ENCODE measurements at regions not wholly inside any gene's neighbourhood (a gene's known extent, or its start where the extent isn't known, plus 50 kb on each side); places are given as distances from the start of the nearest gene placed in this dataset.

DNA sequence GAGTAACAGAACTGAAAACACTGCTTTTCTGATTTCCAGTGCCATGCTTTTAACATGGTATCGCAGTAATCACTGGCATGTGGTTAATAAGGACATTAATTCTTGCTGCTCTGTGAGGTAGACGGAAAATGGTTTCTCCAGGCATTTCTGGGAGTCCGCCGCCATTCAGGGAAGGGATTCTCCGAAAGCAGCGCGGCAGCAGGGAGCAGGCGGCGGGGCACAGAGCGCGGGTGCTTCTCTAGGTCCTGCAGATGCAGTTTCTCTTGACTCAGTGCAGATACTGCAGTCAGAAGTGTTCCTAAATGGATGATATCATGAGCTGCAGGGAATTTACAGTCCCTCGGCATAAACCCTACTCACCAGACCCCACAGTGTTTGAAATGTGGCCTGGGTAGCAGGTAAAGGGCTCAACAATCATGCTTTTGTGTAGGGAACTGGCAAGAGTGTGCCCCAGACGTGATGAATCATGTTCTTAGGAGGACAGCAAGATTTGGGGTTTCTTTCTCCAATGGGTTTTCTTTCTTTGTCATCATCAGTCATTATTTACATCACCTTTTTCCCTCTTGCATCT lies 338.6 kb upstream of the ARGLU1 start:
- no peak overlapping the region for H3K27ac ChIP-seq (ENCODE audit: low read depth in 2 of 2, low read length in 1 of 2)
- H3K9ac ChIP-seq: no peak overlapping the region
- CTCF ChIA-PET: interaction anchor here (0.6 to 2.8 kb wide), 2 partner anchors 12 to 352 kb away, joined by 3 to 12 read pairs; no protein-coding TSS in a partner anchor
- no peaks in the 10 kb centered on the region for H3F3A ChIP-seq (replicated peaks; ENCODE audit: insufficient read depth)
- H3K4me2 ChIP-seq: no peak overlapping the region
- H3K4me3 ChIP-seq (ENCODE audit: low read depth in 2 of 2, low read length in 1 of 2): no peak overlapping the region
- no peaks in the 10 kb centered on the region for H3K36me3 ChIP-seq (replicated peaks in 1 of 2; ENCODE audit: control insufficient read depth in 1 of 2, insufficient read depth in 2 of 2, low read length in 1 of 2)
- no peaks in the 10 kb centered on the region for H4K20me1 ChIP-seq (ENCODE audit: insufficient read depth)
- no peaks in the 10 kb centered on the region for H3K27me3 ChIP-seq (ENCODE audit: insufficient read depth)
- WGBS (ENCODE audit: low lambda C conversion rate): 64% methylated on average over 13 of the region's 13 CpGs
- H3K9me3 ChIP-seq: no peaks in the 10 kb centered on the region
- POLR2A ChIA-PET: no interaction called here
- DNase-seq: no peak
- TF ChIP-seq CHD2 (IDR thresholded peaks at IDR 0.05; ENCODE audit: low read length, partially characterized antibody) (no peak), ELF1 (IDR thresholded peaks at IDR 0.05) (no peak), TCF12 (IDR thresholded peaks at IDR 0.05) (no peak), TAF1 (IDR thresholded peaks at IDR 0.05; ENCODE audit: borderline replicate concordance, low read depth, low read length) (no peak), TEAD4 (IDR thresholded peaks at IDR 0.05; ENCODE audit: borderline replicate concordance, insufficient read depth) (no peak), MXI1 (IDR thresholded peaks at IDR 0.05; ENCODE audit: low read depth, low read length) (no peak), YY1 (IDR thresholded peaks at IDR 0.05; ENCODE audit: low read depth) (no peak), NRF1 (IDR thresholded peaks at IDR 0.05; ENCODE audit: low read depth, low read length) (no peak), EZH2phosphoT487 (IDR thresholded peaks at IDR 0.05; ENCODE audit: borderline replicate concordance, low read depth) (no peak), RXRA (IDR thresholded peaks at IDR 0.05; ENCODE audit: borderline replicate concordance, low read depth) (no peak), RFX5 (IDR thresholded peaks at IDR 0.05; ENCODE audit: low read length) (no peak), POLR2AphosphoS5 (IDR thresholded peaks at IDR 0.05; ENCODE audit: low read depth, low read length) (no peak), FOXM1 (IDR thresholded peaks at IDR 0.05; ENCODE audit: low read depth) (no peak)
- TF ChIP-seq, protein P1, sequence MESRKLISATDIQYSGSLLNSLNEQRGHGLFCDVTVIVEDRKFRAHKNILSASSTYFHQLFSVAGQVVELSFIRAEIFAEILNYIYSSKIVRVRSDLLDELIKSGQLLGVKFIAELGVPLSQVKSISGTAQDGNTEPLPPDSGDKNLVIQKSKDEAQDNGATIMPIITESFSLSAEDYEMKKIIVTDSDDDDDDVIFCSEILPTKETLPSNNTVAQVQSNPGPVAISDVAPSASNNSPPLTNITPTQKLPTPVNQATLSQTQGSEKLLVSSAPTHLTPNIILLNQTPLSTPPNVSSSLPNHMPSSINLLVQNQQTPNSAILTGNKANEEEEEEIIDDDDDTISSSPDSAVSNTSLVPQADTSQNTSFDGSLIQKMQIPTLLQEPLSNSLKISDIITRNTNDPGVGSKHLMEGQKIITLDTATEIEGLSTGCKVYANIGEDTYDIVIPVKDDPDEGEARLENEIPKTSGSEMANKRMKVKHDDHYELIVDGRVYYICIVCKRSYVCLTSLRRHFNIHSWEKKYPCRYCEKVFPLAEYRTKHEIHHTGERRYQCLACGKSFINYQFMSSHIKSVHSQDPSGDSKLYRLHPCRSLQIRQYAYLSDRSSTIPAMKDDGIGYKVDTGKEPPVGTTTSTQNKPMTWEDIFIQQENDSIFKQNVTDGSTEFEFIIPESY (IDR thresholded peaks at IDR 0.05; ENCODE audit: borderline replicate concordance, low read depth): no peak
- TF ChIP-seq, protein P2, sequence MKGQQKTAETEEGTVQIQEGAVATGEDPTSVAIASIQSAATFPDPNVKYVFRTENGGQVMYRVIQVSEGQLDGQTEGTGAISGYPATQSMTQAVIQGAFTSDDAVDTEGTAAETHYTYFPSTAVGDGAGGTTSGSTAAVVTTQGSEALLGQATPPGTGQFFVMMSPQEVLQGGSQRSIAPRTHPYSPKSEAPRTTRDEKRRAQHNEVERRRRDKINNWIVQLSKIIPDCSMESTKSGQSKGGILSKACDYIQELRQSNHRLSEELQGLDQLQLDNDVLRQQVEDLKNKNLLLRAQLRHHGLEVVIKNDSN (IDR thresholded peaks at IDR 0.05; ENCODE audit: borderline replicate concordance, low read depth): no peak
- TF ChIP-seq, protein P3, sequence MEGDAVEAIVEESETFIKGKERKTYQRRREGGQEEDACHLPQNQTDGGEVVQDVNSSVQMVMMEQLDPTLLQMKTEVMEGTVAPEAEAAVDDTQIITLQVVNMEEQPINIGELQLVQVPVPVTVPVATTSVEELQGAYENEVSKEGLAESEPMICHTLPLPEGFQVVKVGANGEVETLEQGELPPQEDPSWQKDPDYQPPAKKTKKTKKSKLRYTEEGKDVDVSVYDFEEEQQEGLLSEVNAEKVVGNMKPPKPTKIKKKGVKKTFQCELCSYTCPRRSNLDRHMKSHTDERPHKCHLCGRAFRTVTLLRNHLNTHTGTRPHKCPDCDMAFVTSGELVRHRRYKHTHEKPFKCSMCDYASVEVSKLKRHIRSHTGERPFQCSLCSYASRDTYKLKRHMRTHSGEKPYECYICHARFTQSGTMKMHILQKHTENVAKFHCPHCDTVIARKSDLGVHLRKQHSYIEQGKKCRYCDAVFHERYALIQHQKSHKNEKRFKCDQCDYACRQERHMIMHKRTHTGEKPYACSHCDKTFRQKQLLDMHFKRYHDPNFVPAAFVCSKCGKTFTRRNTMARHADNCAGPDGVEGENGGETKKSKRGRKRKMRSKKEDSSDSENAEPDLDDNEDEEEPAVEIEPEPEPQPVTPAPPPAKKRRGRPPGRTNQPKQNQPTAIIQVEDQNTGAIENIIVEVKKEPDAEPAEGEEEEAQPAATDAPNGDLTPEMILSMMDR (IDR thresholded peaks at IDR 0.05): no peak
- TF ChIP-seq, protein P4, sequence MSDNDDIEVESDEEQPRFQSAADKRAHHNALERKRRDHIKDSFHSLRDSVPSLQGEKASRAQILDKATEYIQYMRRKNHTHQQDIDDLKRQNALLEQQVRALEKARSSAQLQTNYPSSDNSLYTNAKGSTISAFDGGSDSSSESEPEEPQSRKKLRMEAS (IDR thresholded peaks at IDR 0.05; ENCODE audit: low read depth): no peak
- H3K79me2 ChIP-seq (ENCODE audit: insufficient read depth): no peaks in the 10 kb centered on the region
- H2AFZ ChIP-seq (ENCODE audit: low read depth): no peak overlapping the region
- H3K4me1 ChIP-seq (ENCODE audit: control insufficient read depth in 1 of 2, insufficient read depth in 2 of 2, low read depth in 1 of 2, low read length in 1 of 2): no peaks in the 10 kb centered on the region
- H3K9me2 ChIP-seq: no peaks in the 10 kb centered on the region
